Esophagus (tissue), 2 donors: ENCODE measurements at regions not wholly inside any gene's neighbourhood (a gene's known extent, or its start where the extent isn't known, plus 50 kb on each side); places are given as distances from the start of the nearest gene placed in this dataset.
A peak's percentile ranks its signal among the peaks of the same experiment; 100 is the strongest.

ENCODE experiments used
- H3K27ac ChIP-seq, 2 donors: one replicate each; pipeline ENCODE4 v1.5.1; 2013; ENCODE audit warnings: low read depth in 2 of 2, mild to moderate bottlenecking in 2 of 2, inconsistent platforms in 1 of 2, low read length in 1 of 2, moderate library complexity in 1 of 2
- H3K27me3 ChIP-seq, 2 donors: one replicate each; pipeline ENCODE4 v1.6.1; 2013; ENCODE audit warnings: low read length in 2 of 2, control low read depth in 1 of 2, mild to moderate bottlenecking in 1 of 2; ENCODE audit not compliant: insufficient read depth in 2 of 2, control insufficient read depth in 1 of 2
- H3K36me3 ChIP-seq, 2 donors: one replicate each; pipeline ENCODE4 v1.6.1; 2013; ENCODE audit warnings: low read length in 1 of 2; ENCODE audit not compliant: control insufficient read depth in 2 of 2, insufficient read depth in 2 of 2
- H3K4me1 ChIP-seq, 2 donors: one replicate each; pipeline ENCODE4 v1.6.1; 2013; ENCODE audit warnings: low read length in 1 of 2; ENCODE audit not compliant: control insufficient read depth in 2 of 2, insufficient read depth in 2 of 2
- H3K4me3 ChIP-seq, 2 donors: one replicate each; pipeline ENCODE4 v1.5.1; 2013; ENCODE audit warnings: low read length in 2 of 2, mild to moderate bottlenecking in 2 of 2, low read depth in 1 of 2, moderate library complexity in 1 of 2
- H3K9me3 ChIP-seq, 2 donors: one replicate each; pipeline ENCODE4 v1.6.1; 2013; ENCODE audit warnings: mild to moderate bottlenecking in 2 of 2, low read depth in 1 of 2, low read length in 1 of 2, moderate library complexity in 1 of 2; ENCODE audit not compliant: control insufficient read depth in 2 of 2, insufficient read depth in 1 of 2
- WGBS, 2 donors: extraction: QIAGEN DNeasy Blood & Tissue Kit; methylation state at CpG; one replicate each; pipeline ENCODE4 v1.1.7; 2013; 5-methylcytosine and 5-hydroxymethylcytosine counted together
- donor health status: healthy with polysubstance abuse.
- donor health status: Bipolar disorder and iron deficiency.

- no peaks in the 10 kb centered on the region for H3K4me1 ChIP-seq
- H3K27me3 ChIP-seq, result no peaks in the 10 kb centered on the region
- no peaks in the 10 kb centered on the region for H3K36me3 ChIP-seq
- H3K9me3 ChIP-seq, result no peaks in the 10 kb centered on the region
- no peak overlapping the region for H3K27ac ChIP-seq
- peak overlapping the region; percentile 28 to 45 for H3K4me3 ChIP-seq
- WGBS, 2 donors, result 13 to 16% methylated on average over 21 of the region's 21 CpGs
Measured at GRCh38 chr18:76588601-76589226, 93.7 kb upstream of the ZNF516 start.

DNA sequence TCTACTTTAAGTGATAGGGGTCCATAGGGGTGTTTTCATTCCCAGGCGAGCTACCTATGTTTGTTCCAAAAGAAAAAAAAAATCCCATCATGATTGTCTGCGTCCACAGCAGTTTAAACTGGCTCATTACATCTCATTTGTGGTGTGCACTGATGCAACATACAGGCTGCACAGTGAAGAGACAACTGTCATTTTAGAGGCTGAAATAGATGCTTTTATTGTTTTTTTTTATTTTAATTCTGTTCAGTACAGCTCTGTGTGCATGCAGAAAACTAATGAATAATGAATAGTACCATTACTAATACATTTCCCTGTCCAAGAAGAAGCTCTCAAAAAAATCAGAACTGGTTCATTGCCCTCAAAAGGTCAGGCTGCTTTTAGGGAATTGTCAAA, 92.8 kb upstream of the ZNF516 start:
- Histone ChIP-seq H3K27me3 (no peaks in the 10 kb centered on the region), H3K9me3 (no peaks in the 10 kb centered on the region), H3K27ac (no peak overlapping the region), H3K4me1 (no peaks in the 10 kb centered on the region), H3K36me3 (no peaks in the 10 kb centered on the region), H3K4me3 (no peak overlapping the region)
- WGBS, 2 donors, result 75 to 79% methylated on average over 2 of the region's 2 CpGs

DNA sequence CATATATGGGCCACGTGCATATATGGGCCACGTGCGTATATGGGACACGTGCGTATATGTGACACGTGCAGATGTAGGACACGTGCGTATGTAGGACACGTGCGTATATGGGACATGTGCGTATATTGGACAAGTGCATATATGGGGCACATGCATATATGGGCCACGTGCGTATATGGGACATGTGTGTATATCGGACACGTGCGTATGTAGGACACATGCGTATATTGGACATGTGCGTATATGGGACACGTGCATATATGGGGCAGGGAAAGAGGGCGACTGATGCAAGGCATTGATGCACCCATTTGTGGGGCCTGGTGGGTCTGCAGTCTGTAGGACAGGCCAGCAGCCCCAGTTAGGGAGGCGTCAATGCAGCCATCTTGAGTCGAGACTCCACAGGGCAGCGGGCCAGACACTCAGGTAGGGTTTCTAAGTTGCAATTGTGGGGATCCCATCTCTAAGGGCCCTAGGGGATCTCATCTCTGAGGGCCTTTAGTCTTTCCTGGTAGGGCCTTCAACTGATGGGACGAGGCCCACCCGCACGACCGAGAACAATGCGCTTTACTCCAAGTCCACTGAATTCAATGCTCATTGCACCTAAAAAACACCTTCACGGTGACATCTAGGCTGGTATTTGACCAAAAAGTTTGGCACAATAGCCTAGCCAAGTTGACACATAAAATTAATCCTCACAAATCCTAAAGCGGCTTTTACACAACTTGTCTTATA, 92.3 kb upstream of the ZNF516 start:
- WGBS, 2 donors, result 97 to 98% methylated on average over 30 of the region's 30 CpGs

GRCh38 chr18:76584414-76585310, 89.6 kb upstream of the ZNF516 start:
- no peak overlapping the region for H3K4me3 ChIP-seq
- 73 to 75% methylated on average over 18 of the region's 18 CpGs for WGBS, 2 donors
- H3K4me1 ChIP-seq, result peaks cover 3 to 11% of the 10 kb centered on the region in 2 donors
- H3K36me3 ChIP-seq, result no peaks in the 10 kb centered on the region
- H3K9me3 ChIP-seq, result peaks cover 0 to 2% of the 10 kb centered on the region in 2 donors
- H3K27me3 ChIP-seq, result no peaks in the 10 kb centered on the region
- no peak overlapping the region for H3K27ac ChIP-seq

More for the DNA sequence above, 92.3 kb upstream of the ZNF516 start:
- Histone ChIP-seq H3K4me3 (no peak overlapping the region), H3K9me3 (no peaks in the 10 kb centered on the region), H3K27me3 (no peaks in the 10 kb centered on the region), H3K36me3 (no peaks in the 10 kb centered on the region), H3K4me1 (no peaks in the 10 kb centered on the region), H3K27ac (no peak overlapping the region)

- no peaks in the 10 kb centered on the region for H3K36me3 ChIP-seq
Measured at GRCh38 chr18:76581261-76581660, 86.2 kb upstream of the ZNF516 start.

GRCh38 chr18:76580288-76580962, 85.4 kb upstream of the ZNF516 start:
- no peaks in the 10 kb centered on the region for H3K36me3 ChIP-seq
- peaks cover 7 to 15% of the 10 kb centered on the region in 2 donors for H3K4me1 ChIP-seq
- WGBS, 2 donors, result 81 to 82% methylated on average over 17 of the region's 17 CpGs

More at GRCh38 chr18:76581261-76581660, 86.2 kb upstream of the ZNF516 start:
- no peak overlapping the region for H3K4me3 ChIP-seq
- H3K27ac ChIP-seq, result no peak overlapping the region
- H3K9me3 ChIP-seq, result peaks cover 0 to 2% of the 10 kb centered on the region in 2 donors
- WGBS, 2 donors, result 87% methylated on average over 3 of the region's 3 CpGs
- no peaks in the 10 kb centered on the region for H3K27me3 ChIP-seq
- H3K4me1 ChIP-seq, result peaks cover 7 to 15% of the 10 kb centered on the region in 2 donors

GRCh38 chr18:76579301-76579695, 84.3 kb upstream of the ZNF516 start:
- Histone ChIP-seq H3K36me3 (no peaks in the 10 kb centered on the region), H3K9me3 (peaks cover 0 to 2% of the 10 kb centered on the region in 2 donors), H3K27ac (no peak overlapping the region), H3K4me1 (peaks cover 7 to 15% of the 10 kb centered on the region in 2 donors), H3K27me3 (no peaks in the 10 kb centered on the region), H3K4me3 (no peak overlapping the region)
- WGBS, 2 donors, result 80 to 82% methylated on average over 17 of the region's 17 CpGs

More at GRCh38 chr18:76580288-76580962, 85.4 kb upstream of the ZNF516 start:
- Histone ChIP-seq H3K9me3 (peaks cover 0 to 2% of the 10 kb centered on the region in 2 donors), H3K27me3 (no peaks in the 10 kb centered on the region), H3K4me3 (no peak overlapping the region), H3K27ac (peak overlapping the region in 1 of 2 donors; percentile 27)

GRCh38 chr18:76578571-76579300, 83.7 kb upstream of the ZNF516 start:
- Histone ChIP-seq H3K4me3 (no peak overlapping the region), H3K4me1 (peaks cover 7 to 15% of the 10 kb centered on the region in 2 donors), H3K36me3 (no peaks in the 10 kb centered on the region), H3K9me3 (peaks cover 0 to 2% of the 10 kb centered on the region in 2 donors), H3K27ac (no peak overlapping the region), H3K27me3 (no peaks in the 10 kb centered on the region)
- 24 to 26% methylated on average over 37 to 39 of the region's 39 CpGs for WGBS, 2 donors
